ENCODE measurements at regions not wholly inside any gene's neighbourhood (a gene's known extent, or its start where the extent isn't known, plus 50 kb on each side); places are given as distances from the start of the nearest gene placed in this dataset.
"Not testable (repeated sequence)": the region's sequence is repeated elsewhere in the genome, so short reads cannot be mapped to it uniquely, and the experiment has no call there.

- DNase-seq (ENCODE audit: low spot score) = no peak
Measured at GRCh38 chr16:62755938-62756337, 719.7 kb upstream of the CDH8 start.

GRCh38 chr16:62752854-62753253, 716.6 kb upstream of the CDH8 start:
- no peak for DNase-seq (ENCODE audit: low spot score)

- no peak for DNase-seq (ENCODE audit: low spot score)
Measured at GRCh38 chr16:62751218-62751617, 715.0 kb upstream of the CDH8 start.

GRCh38 chr16:62741692-62742091, 705.5 kb upstream of the CDH8 start:
- DNase-seq (ENCODE audit: low spot score) = no peak

- DNase-seq (ENCODE audit: low spot score) = no peak
Measured at GRCh38 chr16:62738666-62739460, 702.6 kb upstream of the CDH8 start.

- DNase-seq (ENCODE audit: low spot score) = no peak
Measured at GRCh38 chr16:62732092-62732491, 695.9 kb upstream of the CDH8 start.

- not testable (repeated sequence) for DNase-seq (ENCODE audit: low spot score)
Measured at GRCh38 chr16:62724670-62725269, 688.5 kb upstream of the CDH8 start.

GRCh38 chr16:62720651-62721050, 684.4 kb upstream of the CDH8 start:
- DNase-seq (ENCODE audit: low spot score) = no peak

GRCh38 chr16:62717026-62717425, 680.8 kb upstream of the CDH8 start:
- no peak for DNase-seq (ENCODE audit: low spot score)

- DNase-seq (ENCODE audit: low spot score) = no peak
Measured at GRCh38 chr16:62715701-62716100, 679.5 kb upstream of the CDH8 start.

GRCh38 chr16:62712566-62712965, 676.3 kb upstream of the CDH8 start:
- no peak for DNase-seq (ENCODE audit: low spot score)

- no peak for DNase-seq (ENCODE audit: low spot score)
Measured at GRCh38 chr16:62711797-62712196, 675.6 kb upstream of the CDH8 start.

- no peak for DNase-seq (ENCODE audit: low spot score)
Measured at GRCh38 chr16:62709794-62710193, 673.6 kb upstream of the CDH8 start.

- no peak for DNase-seq (ENCODE audit: low spot score)
Measured at GRCh38 chr16:62701426-62701825, 665.2 kb upstream of the CDH8 start.

- no peak for DNase-seq (ENCODE audit: low spot score)
Measured at GRCh38 chr16:62700426-62701294, 664.4 kb upstream of the CDH8 start.

- no peak for DNase-seq (ENCODE audit: low spot score)
Measured at GRCh38 chr16:62692685-62693084, 656.4 kb upstream of the CDH8 start.

- DNase-seq (ENCODE audit: low spot score) = no peak
Measured at GRCh38 chr16:62681819-62682218, 645.6 kb upstream of the CDH8 start.

- no peak for DNase-seq (ENCODE audit: low spot score)
Measured at GRCh38 chr16:62678796-62679195, 642.6 kb upstream of the CDH8 start.

- no peak for DNase-seq (ENCODE audit: low spot score)
Measured at GRCh38 chr16:62676306-62676705, 640.1 kb upstream of the CDH8 start.

- no peak for DNase-seq (ENCODE audit: low spot score)
Measured at GRCh38 chr16:62665269-62665668, 629.0 kb upstream of the CDH8 start.

GRCh38 chr16:62664566-62664965, 628.3 kb upstream of the CDH8 start:
- no peak for DNase-seq (ENCODE audit: low spot score)

GRCh38 chr16:62661435-62661834, 625.2 kb upstream of the CDH8 start:
- no peak for DNase-seq (ENCODE audit: low spot score)

- DNase-seq (ENCODE audit: low spot score) = no peak
Measured at GRCh38 chr16:62657116-62657515, 620.9 kb upstream of the CDH8 start.

Measured in germinal center (tissue), 1 donor.